RKO (cell line): ENCODE measurements at regions not wholly inside any gene's neighbourhood (a gene's known extent, or its start where the extent isn't known, plus 50 kb on each side); places are given as distances from the start of the nearest gene placed in this dataset.

Experiments
- DNase-seq: peaks from one replicate; pipeline ENCODE4 v3.0.0-alpha.2; 2016; ENCODE audit warnings: low spot score

DNA sequence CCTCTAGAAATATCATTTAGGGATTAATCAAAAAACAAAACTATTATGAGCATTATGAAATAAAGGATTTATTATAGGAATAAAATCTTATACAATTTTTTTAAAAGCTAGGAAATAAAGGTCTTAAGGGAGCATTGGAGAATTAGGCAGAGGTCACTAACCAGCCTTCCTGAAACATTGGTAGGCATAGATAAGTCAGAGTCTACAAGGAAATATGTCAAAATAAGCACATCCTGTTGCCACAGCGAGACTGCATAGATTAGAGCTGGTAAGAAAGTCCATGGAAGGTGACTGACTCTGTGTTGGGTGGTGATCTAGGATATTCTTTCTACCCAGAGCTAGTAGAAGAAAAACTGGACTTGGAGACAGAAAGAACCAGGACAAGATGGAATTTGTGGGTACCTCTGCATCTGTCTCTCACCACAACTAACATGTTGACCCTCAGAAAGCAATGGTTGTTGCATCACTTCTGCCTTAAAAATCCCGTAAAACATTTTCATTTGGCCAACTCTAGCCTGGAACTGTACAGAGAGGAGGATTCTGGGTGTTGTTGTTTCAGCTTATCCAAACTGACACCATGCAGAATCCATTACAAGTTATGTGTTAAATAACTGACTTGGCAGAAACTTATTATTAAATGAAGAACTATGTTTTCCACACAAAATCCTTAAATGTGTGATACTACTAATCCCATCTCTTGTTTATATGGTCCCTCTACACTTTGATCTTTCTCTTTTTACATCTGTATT lies 77.1 kb downstream of the FBXO5 start:
- DNase-seq: no peak

DNA sequence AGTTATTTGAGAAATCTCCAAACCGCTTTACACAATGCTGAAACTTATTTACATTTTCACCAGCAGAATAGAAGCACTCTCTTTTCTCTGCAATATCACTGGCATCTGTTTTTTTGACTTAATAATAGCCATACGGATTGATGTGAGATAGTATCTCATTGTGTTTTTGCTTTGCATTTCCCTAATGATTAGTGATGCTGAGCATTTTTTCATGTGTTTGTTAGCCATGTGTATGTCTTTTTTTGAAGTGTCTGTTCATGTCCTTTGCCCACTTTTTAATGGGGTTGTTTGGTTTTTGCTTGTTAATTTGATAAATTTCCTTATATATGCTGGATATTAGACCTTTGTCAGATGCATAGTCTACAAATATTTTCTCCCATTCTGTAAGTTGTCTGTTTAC lies 73.6 kb downstream of the FBXO5 start:
- no peak for DNase-seq

DNA sequence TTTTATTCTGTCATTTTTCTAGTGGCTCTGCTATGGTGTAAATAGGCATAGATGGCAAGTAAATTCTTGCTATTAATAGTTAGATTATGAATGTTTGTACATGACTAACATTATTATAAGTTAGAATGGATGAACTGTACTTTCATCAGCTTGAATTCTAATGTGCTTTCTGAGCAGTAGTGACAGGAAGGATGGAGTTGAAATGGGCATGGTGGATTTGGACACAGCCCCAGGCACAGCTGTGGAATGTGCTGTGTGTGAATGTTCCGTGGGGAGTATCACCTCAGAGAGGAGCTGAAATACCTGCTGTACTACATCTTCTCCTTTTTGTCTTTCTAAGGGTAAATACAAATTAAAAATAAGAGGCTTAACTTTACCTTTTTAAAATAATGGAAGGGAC lies 66.8 kb downstream of the FBXO5 start:
- DNase-seq: no peak

DNA sequence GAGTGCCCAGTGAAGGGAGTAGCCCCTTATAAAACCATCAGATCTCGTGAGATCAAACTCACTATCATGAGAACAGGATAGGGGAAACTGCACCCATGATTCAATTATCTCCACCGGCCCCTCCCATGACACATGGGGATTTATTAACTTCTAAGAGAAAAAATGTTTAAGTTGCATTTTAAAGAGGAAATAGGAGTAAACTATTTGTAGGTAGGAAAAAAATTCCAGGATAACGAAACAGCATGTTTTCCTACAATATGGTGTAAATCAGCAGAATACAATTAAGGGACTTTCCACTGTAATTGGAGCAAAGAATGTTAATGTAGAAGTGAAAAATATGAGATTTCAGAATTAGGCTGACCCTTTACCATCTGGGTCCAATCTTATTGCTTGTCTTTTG lies 63.9 kb downstream of the FBXO5 start:
- no peak for DNase-seq

DNA sequence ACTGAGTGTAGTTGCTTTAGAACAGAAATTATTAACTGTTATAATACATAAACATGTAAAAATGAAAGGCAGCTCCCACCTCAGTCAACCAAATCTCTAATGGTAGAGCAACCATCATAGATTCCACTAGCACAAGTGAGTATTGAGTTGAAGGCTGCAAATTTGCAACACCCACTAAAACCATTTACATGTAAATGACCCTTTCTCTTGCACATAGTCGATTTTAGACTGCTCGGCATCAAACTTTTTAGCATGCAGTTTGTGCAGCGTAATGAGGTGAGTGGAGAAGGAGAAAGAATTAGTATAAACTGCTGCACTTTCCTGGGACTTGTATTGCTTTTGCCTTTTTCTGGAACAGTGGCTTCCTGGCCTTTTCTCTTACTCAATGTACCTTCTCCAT lies 62.8 kb downstream of the FBXO5 start:
- DNase-seq: no peak
